ENCODE measurements at regions not wholly inside any gene's neighbourhood (a gene's known extent, or its start where the extent isn't known, plus 50 kb on each side); places are given as distances from the start of the nearest gene placed in this dataset.
"Not testable (repeated sequence)": the region's sequence is repeated elsewhere in the genome, so short reads cannot be mapped to it uniquely, and the experiment has no call there.

GRCh38 chr18:14963246-14963645 lies 215.3 kb downstream of the ANKRD30B start:
- DNase-seq (ENCODE audit: low read depth), result no peak

- no peak for DNase-seq (ENCODE audit: low read depth)
Observed at GRCh38 chr18:14964002-14964401, 216.0 kb downstream of the ANKRD30B start.

- no peak for DNase-seq (ENCODE audit: low read depth)
Observed at GRCh38 chr18:14964406-14964805, 216.4 kb downstream of the ANKRD30B start.

- DNase-seq (ENCODE audit: low read depth), result not testable (repeated sequence)
Observed at GRCh38 chr18:14964976-14965375, 217.0 kb downstream of the ANKRD30B start.

- no peak for DNase-seq (ENCODE audit: low read depth)
Observed at GRCh38 chr18:14965553-14965952, 217.6 kb downstream of the ANKRD30B start.

GRCh38 chr18:14967246-14967645 lies 219.3 kb downstream of the ANKRD30B start:
- DNase-seq (ENCODE audit: low read depth), result not testable (repeated sequence)

- DNase-seq (ENCODE audit: low read depth), result no peak
Observed at GRCh38 chr18:14969500-14969899, 221.5 kb downstream of the ANKRD30B start.

- DNase-seq (ENCODE audit: low read depth), result peak; percentile 75
Observed at GRCh38 chr18:14970027-14970426, 222.1 kb downstream of the ANKRD30B start.

- DNase-seq (ENCODE audit: low read depth), result peak; percentile 61
Observed at GRCh38 chr18:14971461-14972185, 223.7 kb downstream of the ANKRD30B start.

GRCh38 chr18:14973421-14973820 lies 225.4 kb downstream of the ANKRD30B start:
- DNase-seq (ENCODE audit: low read depth), result not testable (repeated sequence)

- DNase-seq (ENCODE audit: low read depth), result no peak
Observed at GRCh38 chr18:14974088-14974487, 226.1 kb downstream of the ANKRD30B start.

- DNase-seq (ENCODE audit: low read depth), result peak; percentile 21
Observed at GRCh38 chr18:14974576-14974975, 226.6 kb downstream of the ANKRD30B start.

GRCh38 chr18:14975431-14975830 lies 227.5 kb downstream of the ANKRD30B start:
- DNase-seq (ENCODE audit: low read depth), result no peak

GRCh38 chr18:14976736-14977430 lies 228.9 kb downstream of the ANKRD30B start:
- peak; percentile 71 for DNase-seq (ENCODE audit: low read depth)

- DNase-seq (ENCODE audit: low read depth), result no peak
Observed at GRCh38 chr18:14978191-14978590, 230.2 kb downstream of the ANKRD30B start.

- peak; percentile 62 for DNase-seq (ENCODE audit: low read depth)
Observed at GRCh38 chr18:14978962-14979535, 231.1 kb downstream of the ANKRD30B start.

GRCh38 chr18:14979875-14980274 lies 231.9 kb downstream of the ANKRD30B start:
- DNase-seq (ENCODE audit: low read depth), result no peak

- not testable (repeated sequence) for DNase-seq (ENCODE audit: low read depth)
Observed at GRCh38 chr18:14984531-14984930, 236.6 kb downstream of the ANKRD30B start.

GRCh38 chr18:14985291-14986013 lies 237.5 kb downstream of the ANKRD30B start:
- DNase-seq (ENCODE audit: low read depth), result not testable (repeated sequence)

GRCh38 chr18:14987377-14987776 lies 239.4 kb downstream of the ANKRD30B start:
- not testable (repeated sequence) for DNase-seq (ENCODE audit: low read depth)

GRCh38 chr18:14987960-14988710 lies 240.2 kb downstream of the ANKRD30B start:
- not testable (repeated sequence) for DNase-seq (ENCODE audit: low read depth)

- DNase-seq (ENCODE audit: low read depth), result not testable (repeated sequence)
Observed at GRCh38 chr18:14989569-14989968, 241.6 kb downstream of the ANKRD30B start.

All from stromal cell of bone marrow (primary cell).